Smooth muscle cell (in vitro differentiated cells): ENCODE measurements at regions not wholly inside any gene's neighbourhood (a gene's known extent, or its start where the extent isn't known, plus 50 kb on each side); places are given as distances from the start of the nearest gene placed in this dataset.

Experiments used
- DNase-seq: peaks from one replicate; lab custom pipeline; 2025; ENCODE audit not compliant: unreplicated experiment; lab: John Stamatoyannopoulos, UW
- H2AFZ ChIP-seq: fragments of 200-600 bp; sonication (generic); 2 replicates; pipeline ENCODE4 v1.6.0; 2016; ENCODE audit warnings: antibody characterized with exemption, low read depth, mild to moderate bottlenecking
- H3F3A ChIP-seq: fragments of 200-600 bp; sonication (generic); 2 replicates; pipeline ENCODE4 v1.6.0; 2017; ENCODE audit warnings: antibody characterized with exemption, low read depth
- H3K27ac ChIP-seq: fragments of 200-600 bp; sonication (generic); 2 replicates; pipeline ENCODE4 v1.5.1; 2016; ENCODE audit warnings: low read depth, mild to moderate bottlenecking
- H3K27me3 ChIP-seq: fragments of 200-600 bp; sonication (generic); 2 replicates; pipeline ENCODE4 v1.6.1; 2016; ENCODE audit warnings: low read depth, mild to moderate bottlenecking
- H3K36me3 ChIP-seq: fragments of 200-600 bp; sonication (generic); 2 replicates; pipeline ENCODE4 v1.5.1; 2016; ENCODE audit warnings: low read depth
- H3K4me1 ChIP-seq: fragments of 200-600 bp; sonication (generic); 2 replicates; pipeline ENCODE4 v1.5.1; 2016; ENCODE audit warnings: low read depth
- H3K4me2 ChIP-seq: fragments of 200-600 bp; sonication (generic); 2 replicates; pipeline ENCODE4 v1.6.0; 2016; ENCODE audit warnings: mild to moderate bottlenecking
- H3K4me3 ChIP-seq: fragments of 200-600 bp; sonication (generic); 2 replicates; pipeline ENCODE4 v1.5.1; 2016; ENCODE audit warnings: mild to moderate bottlenecking
- H3K79me2 ChIP-seq: fragments of 200-600 bp; sonication (generic); 2 replicates; pipeline ENCODE4 v1.6.0; 2016; ENCODE audit warnings: low read depth, mild to moderate bottlenecking
- H3K9ac ChIP-seq: fragments of 200-600 bp; sonication (generic); 2 replicates; pipeline ENCODE4 v1.6.0; 2016; ENCODE audit warnings: low read depth
- H3K9me3 ChIP-seq: fragments of 200-600 bp; sonication (generic); replicated peaks from 2 replicates; pipeline ENCODE4 v1.5.1; 2016; ENCODE audit warnings: low read depth
- H4K20me1 ChIP-seq: fragments of 200-600 bp; sonication (generic); 2 replicates; pipeline ENCODE4 v1.6.0; 2016; ENCODE audit warnings: low read depth
- WGBS: methylation state at CpG from one replicate; pipeline ENCODE4 v1.1.7; 2016; ENCODE audit warnings: low lambda C conversion rate; 5-methylcytosine and 5-hydroxymethylcytosine counted together
- TF ChIP-seq, protein P1 (sequence below): fragments of 200-600 bp; sonication (generic); IDR thresholded peaks from 2 replicates; pipeline ENCODE4 v1.5.1; 2017; ENCODE audit warnings: borderline replicate concordance, mild to moderate bottlenecking, antibody characterized with exemption; ENCODE audit not compliant: insufficient read depth, poor library complexity, severe bottlenecking

DNA sequence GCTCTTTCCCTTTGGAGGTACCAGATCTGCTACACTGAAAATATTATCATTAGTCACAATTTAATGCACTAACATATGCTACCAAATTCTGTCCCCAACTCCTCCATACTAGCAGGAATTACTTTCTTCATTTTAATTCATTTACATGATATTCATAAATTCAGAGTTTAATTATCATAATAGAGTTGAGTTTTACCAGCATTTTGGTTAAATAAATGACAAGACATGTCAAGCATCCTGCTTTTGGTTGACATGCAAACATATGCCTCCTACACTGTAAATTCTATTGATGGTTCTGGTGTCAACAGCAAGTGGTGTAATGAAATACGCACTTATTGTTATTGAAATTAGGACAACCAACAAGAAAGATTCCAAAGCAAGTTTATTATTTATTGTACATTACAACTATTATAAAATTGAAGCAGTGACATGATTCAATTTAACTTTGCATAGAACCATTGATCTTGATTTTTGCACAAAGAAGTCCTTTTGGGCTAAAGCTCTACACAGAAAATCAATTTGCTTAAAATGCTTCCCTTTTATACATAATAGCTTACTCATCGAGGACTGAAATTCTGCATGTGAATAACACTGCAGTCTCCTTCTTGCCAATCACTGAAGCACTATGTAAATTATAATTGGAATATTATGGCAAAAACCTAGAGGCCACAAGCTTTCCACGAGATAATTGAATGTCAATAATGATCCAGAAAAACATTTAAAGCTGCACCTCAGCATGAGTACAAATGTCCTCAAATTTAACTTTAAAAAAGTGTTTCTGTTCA lies 728.6 kb upstream of the ADGRL2 start:
- no peak for DNase-seq
- no peak overlapping the region for H3K4me3 ChIP-seq
- H3K9ac ChIP-seq: no peak overlapping the region
- H4K20me1 ChIP-seq: no peaks in the 10 kb centered on the region
- TF ChIP-seq, protein P1, sequence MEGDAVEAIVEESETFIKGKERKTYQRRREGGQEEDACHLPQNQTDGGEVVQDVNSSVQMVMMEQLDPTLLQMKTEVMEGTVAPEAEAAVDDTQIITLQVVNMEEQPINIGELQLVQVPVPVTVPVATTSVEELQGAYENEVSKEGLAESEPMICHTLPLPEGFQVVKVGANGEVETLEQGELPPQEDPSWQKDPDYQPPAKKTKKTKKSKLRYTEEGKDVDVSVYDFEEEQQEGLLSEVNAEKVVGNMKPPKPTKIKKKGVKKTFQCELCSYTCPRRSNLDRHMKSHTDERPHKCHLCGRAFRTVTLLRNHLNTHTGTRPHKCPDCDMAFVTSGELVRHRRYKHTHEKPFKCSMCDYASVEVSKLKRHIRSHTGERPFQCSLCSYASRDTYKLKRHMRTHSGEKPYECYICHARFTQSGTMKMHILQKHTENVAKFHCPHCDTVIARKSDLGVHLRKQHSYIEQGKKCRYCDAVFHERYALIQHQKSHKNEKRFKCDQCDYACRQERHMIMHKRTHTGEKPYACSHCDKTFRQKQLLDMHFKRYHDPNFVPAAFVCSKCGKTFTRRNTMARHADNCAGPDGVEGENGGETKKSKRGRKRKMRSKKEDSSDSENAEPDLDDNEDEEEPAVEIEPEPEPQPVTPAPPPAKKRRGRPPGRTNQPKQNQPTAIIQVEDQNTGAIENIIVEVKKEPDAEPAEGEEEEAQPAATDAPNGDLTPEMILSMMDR: no peak
- no peak overlapping the region for H2AFZ ChIP-seq
- H3K79me2 ChIP-seq: no peaks in the 10 kb centered on the region
- H3K36me3 ChIP-seq: no peaks in the 10 kb centered on the region
- no peaks in the 10 kb centered on the region for H3K4me1 ChIP-seq
- WGBS: 86% methylated on average over 3 of the region's 3 CpGs
- no peaks in the 10 kb centered on the region for H3F3A ChIP-seq
- H3K27me3 ChIP-seq: no peaks in the 10 kb centered on the region
- no peak overlapping the region for H3K4me2 ChIP-seq
- H3K9me3 ChIP-seq: no peaks in the 10 kb centered on the region
- no peak overlapping the region for H3K27ac ChIP-seq

- Histone ChIP-seq H3F3A (no peaks in the 10 kb centered on the region), H3K9me3 (no peaks in the 10 kb centered on the region)
- TF ChIP-seq, protein P1: no peak
These were observed 729.5 kb upstream of the ADGRL2 start for GRCh38 chr1:81071072-81071858.

DNA sequence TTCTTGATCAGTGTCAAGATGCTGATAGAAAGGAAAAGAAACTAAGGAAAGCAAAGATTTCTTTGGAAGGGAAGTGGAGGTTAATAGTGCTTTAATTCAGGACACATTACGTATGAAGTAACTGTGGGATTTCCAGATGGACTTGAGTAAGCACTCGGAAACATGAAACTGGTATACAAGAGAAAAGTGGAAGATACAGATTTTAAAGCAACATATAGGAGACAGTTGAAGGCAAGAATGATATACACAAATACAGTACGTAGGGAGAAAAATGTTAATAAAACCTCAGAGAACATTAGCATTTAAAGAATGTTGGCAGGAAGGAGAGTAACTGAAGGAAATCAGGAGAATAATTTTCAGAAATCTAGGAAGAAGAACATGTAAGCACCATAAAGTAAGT lies 730.9 kb upstream of the ADGRL2 start:
- Histone ChIP-seq H3K9ac (no peak overlapping the region), H3K4me2 (no peak overlapping the region), H2AFZ (no peak overlapping the region), H3K4me3 (no peak overlapping the region), H3K9me3 (no peaks in the 10 kb centered on the region), H3K27me3 (no peaks in the 10 kb centered on the region), H3K4me1 (no peaks in the 10 kb centered on the region), H3K36me3 (no peaks in the 10 kb centered on the region), H3K27ac (no peak overlapping the region), H4K20me1 (no peaks in the 10 kb centered on the region), H3K79me2 (no peaks in the 10 kb centered on the region), H3F3A (no peaks in the 10 kb centered on the region)
- TF ChIP-seq, protein P1: no peak
- 93% methylated on average over 3 of the region's 3 CpGs for WGBS
- no peak for DNase-seq

More at GRCh38 chr1:81071072-81071858, 729.5 kb upstream of the ADGRL2 start:
- no peaks in the 10 kb centered on the region for H3K79me2 ChIP-seq
- no peak overlapping the region for H3K4me3 ChIP-seq
- no peak for DNase-seq
- no peaks in the 10 kb centered on the region for H3K4me1 ChIP-seq
- no peaks in the 10 kb centered on the region for H3K27me3 ChIP-seq
- no peak overlapping the region for H2AFZ ChIP-seq
- H3K9ac ChIP-seq: no peak overlapping the region
- H3K36me3 ChIP-seq: no peaks in the 10 kb centered on the region
- no peaks in the 10 kb centered on the region for H4K20me1 ChIP-seq
- no peak overlapping the region for H3K27ac ChIP-seq
- 90% methylated on average over 1 of the region's 1 CpG for WGBS
- no peak overlapping the region for H3K4me2 ChIP-seq
